ENCODE measurements at regions not wholly inside any gene's neighbourhood (a gene's known extent, or its start where the extent isn't known, plus 50 kb on each side); places are given as distances from the start of the nearest gene placed in this dataset.

DNA sequence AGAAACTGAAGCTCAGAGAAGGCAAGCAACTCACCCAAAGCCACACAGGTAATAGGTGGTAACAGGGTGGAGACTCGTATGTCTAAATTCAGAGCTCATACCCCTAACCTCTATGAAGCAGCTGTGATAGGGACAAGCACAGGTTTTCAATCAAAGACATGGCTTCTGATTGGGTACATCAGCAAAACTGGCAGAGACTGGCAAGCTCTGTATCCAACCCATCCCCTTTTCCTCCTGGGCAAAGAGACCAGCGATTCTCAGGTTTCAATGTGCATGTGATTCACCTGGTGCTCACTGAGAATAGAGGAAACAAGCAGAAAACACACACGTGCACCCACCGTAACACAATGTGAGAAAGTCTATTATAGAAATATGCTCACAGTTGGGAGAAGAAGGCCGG, 153.0 kb downstream of the SMIM20 start:
- TF ChIP-seq CTCF (IDR thresholded peaks at IDR 0.05; ENCODE audit: borderline replicate concordance, extremely low read depth, low read length, poor library complexity, severe bottlenecking) (no peak), EZH2 (IDR thresholded peaks at IDR 0.05; ENCODE audit: borderline replicate concordance, low read depth, low read length, severe bottlenecking) (no peak)
